ENCODE measurements at regions not wholly inside any gene's neighbourhood (a gene's known extent, or its start where the extent isn't known, plus 50 kb on each side); places are given as distances from the start of the nearest gene placed in this dataset.
"Not testable (repeated sequence)": the region's sequence is repeated elsewhere in the genome, so short reads cannot be mapped to it uniquely, and the experiment has no call there.

DNA sequence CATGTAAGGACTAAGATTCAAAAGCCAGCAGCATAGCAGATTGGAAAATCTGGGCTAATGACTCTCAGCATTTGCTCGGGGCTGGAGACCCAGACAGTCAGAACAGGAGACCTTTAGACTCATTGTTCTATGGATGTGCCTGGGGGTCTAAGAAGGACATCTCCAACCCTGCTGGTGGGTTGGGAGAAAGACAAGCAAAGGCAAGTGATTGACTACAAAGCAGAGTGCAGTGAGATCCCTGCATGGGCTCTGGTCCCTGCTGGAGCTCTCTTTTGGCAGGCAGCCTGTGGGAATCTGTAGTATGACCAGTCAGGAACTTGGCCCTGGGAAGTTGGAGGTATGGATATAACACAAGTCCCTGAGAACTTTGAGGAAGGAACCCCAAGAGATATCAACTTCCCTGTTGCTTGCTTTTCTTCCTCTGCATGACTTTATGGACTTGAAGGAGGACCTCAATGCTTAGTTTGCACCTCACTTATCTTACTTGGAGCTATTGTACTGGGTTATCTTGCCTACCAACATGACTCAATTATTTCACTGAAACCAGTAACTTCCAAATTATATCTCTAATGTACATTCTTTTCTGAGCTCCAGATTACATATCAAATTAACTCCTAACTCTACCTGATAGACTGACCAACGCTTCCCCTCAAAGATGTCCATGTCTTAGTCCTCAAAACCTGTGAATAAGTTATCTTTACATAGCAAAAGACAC, 236.0 kb downstream of the CYRIA start:
- no peak for DNase-seq (ENCODE audit: low read depth in 4 of 6, low spot score in 6 of 6)
- Histone ChIP-seq H3K27ac (ENCODE audit: low read depth, low read length) (no peak overlapping the region), H3K36me3 (ENCODE audit: control insufficient read depth, insufficient read depth, low read length) (no peaks in the 10 kb centered on the region), H3K4me1 (ENCODE audit: control insufficient read depth, insufficient read depth, low read length) (no peaks in the 10 kb centered on the region), H3K9me3 (ENCODE audit: control insufficient read depth, insufficient read depth, low read length) (no peaks in the 10 kb centered on the region), H3K4me3 (ENCODE audit: low read depth, low read length) (no peak overlapping the region), H3K27me3 (ENCODE audit: control insufficient read depth, insufficient read depth, low read length) (no peaks in the 10 kb centered on the region)
- 0% methylated on average over 1 of the region's 2 CpGs for WGBS (ENCODE audit: insufficient coverage)

GRCh38 chr2:16429002-16429401, 236.6 kb downstream of the CYRIA start:
- Histone ChIP-seq H3K4me3 (ENCODE audit: low read depth, low read length) (no peak overlapping the region), H3K27me3 (ENCODE audit: control insufficient read depth, insufficient read depth, low read length) (no peaks in the 10 kb centered on the region), H3K27ac (ENCODE audit: low read depth, low read length) (no peak overlapping the region), H3K4me1 (ENCODE audit: control insufficient read depth, insufficient read depth, low read length) (no peaks in the 10 kb centered on the region), H3K9me3 (ENCODE audit: control insufficient read depth, insufficient read depth, low read length) (no peaks in the 10 kb centered on the region), H3K36me3 (ENCODE audit: control insufficient read depth, insufficient read depth, low read length) (no peaks in the 10 kb centered on the region)
- 83% methylated on average over 1 of the region's 2 CpGs for WGBS (ENCODE audit: insufficient coverage)
- DNase-seq (ENCODE audit: low read depth in 4 of 6, low spot score in 6 of 6) = no peak

DNA sequence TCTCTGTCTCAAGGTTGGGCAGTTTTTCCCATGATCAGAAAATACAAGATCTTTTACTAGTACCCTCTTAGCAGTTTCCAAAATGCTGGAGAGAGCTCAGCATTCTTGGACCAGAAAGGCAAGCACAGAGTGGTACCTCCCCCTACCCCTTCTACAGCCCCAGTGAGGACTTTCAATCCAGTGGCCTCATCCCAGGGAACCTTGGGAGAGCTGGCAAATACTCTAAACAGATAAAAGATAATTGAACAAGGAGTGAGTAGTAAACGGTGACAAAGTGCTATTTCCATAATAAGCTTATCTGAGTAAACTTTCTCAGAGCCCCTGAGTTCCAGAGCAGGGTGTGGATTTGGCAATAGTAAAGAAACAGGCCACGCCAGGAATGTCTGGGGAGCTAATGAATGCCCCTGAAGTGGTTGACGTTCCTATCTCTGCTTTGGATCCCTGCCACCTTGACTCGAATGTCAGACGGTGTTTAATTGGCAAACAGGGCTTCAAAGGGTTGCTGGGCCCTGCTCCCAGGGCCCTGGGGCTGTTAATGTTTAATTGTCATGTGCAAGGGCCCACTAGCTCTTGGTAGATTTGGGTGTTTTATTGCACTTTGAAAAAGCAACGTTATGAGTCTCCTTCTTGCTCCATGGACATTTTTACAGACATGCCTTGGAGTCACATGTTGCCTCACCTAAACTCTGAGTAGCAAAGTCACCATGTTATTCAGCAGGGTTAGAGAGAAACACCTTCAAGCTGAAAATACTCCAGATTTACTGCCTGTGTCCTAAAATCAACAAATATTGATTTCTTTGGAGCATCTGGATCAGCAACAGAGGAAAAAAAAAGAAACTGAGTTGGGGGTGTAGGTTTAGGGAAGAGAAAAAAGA, 239.9 kb downstream of the CYRIA start:
- peak in 2 of 6 donors; percentile 17 to 58 for DNase-seq (ENCODE audit: low read depth in 4 of 6, low spot score in 6 of 6)

DNA sequence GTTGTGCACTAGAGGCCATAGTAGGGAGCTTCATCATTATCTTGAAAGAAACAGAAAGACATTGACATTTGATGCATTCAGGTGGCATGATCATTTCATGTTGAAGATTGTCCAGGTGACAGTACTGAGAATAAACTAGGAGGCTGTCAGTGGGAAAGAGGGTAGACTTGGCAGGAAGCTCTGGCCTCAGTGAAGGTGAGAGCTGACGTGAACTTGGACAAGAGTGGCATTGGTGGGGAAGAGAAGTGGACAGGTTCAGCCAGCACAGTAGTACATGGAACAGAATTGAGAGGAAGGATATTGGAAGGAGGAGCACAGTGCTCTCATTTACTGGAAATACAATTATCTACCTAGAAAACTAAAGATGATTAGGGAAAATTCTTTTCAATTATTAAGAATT, 245.2 kb downstream of the CYRIA start:
- 92% methylated on average over 1 of the region's 1 CpG for WGBS (ENCODE audit: insufficient coverage)
- H3K4me3 ChIP-seq (ENCODE audit: low read depth, low read length) = no peak overlapping the region
- no peaks in the 10 kb centered on the region for H3K36me3 ChIP-seq (ENCODE audit: control insufficient read depth, insufficient read depth, low read length)
- H3K27me3 ChIP-seq (ENCODE audit: control insufficient read depth, insufficient read depth, low read length) = no peaks in the 10 kb centered on the region
- H3K4me1 ChIP-seq (ENCODE audit: control insufficient read depth, insufficient read depth, low read length) = no peaks in the 10 kb centered on the region
- H3K9me3 ChIP-seq (ENCODE audit: control insufficient read depth, insufficient read depth, low read length) = no peaks in the 10 kb centered on the region
- no peak overlapping the region for H3K27ac ChIP-seq (ENCODE audit: low read depth, low read length)
- no peak for DNase-seq (ENCODE audit: low read depth in 4 of 6, low spot score in 6 of 6)

More for the DNA sequence above, 239.9 kb downstream of the CYRIA start:
- Histone ChIP-seq H3K27ac (ENCODE audit: low read depth, low read length) (no peak overlapping the region), H3K4me1 (ENCODE audit: control insufficient read depth, insufficient read depth, low read length) (no peaks in the 10 kb centered on the region), H3K27me3 (ENCODE audit: control insufficient read depth, insufficient read depth, low read length) (no peaks in the 10 kb centered on the region), H3K36me3 (ENCODE audit: control insufficient read depth, insufficient read depth, low read length) (no peaks in the 10 kb centered on the region), H3K4me3 (ENCODE audit: low read depth, low read length) (no peak overlapping the region), H3K9me3 (ENCODE audit: control insufficient read depth, insufficient read depth, low read length) (no peaks in the 10 kb centered on the region)
- WGBS (ENCODE audit: insufficient coverage) = 18% methylated on average over 4 of the region's 6 CpGs

GRCh38 chr2:16417726-16418125, 247.9 kb downstream of the CYRIA start:
- 100% methylated on average over 1 of the region's 3 CpGs for WGBS (ENCODE audit: insufficient coverage)
- H3K4me1 ChIP-seq (ENCODE audit: control insufficient read depth, insufficient read depth, low read length) = no peaks in the 10 kb centered on the region
- H3K4me3 ChIP-seq (ENCODE audit: low read depth, low read length) = no peak overlapping the region
- H3K9me3 ChIP-seq (ENCODE audit: control insufficient read depth, insufficient read depth, low read length) = no peaks in the 10 kb centered on the region
- no peaks in the 10 kb centered on the region for H3K36me3 ChIP-seq (ENCODE audit: control insufficient read depth, insufficient read depth, low read length)
- no peak overlapping the region for H3K27ac ChIP-seq (ENCODE audit: low read depth, low read length)
- no peak for DNase-seq (ENCODE audit: low read depth in 4 of 6, low spot score in 6 of 6)
- H3K27me3 ChIP-seq (ENCODE audit: control insufficient read depth, insufficient read depth, low read length) = no peaks in the 10 kb centered on the region

DNA sequence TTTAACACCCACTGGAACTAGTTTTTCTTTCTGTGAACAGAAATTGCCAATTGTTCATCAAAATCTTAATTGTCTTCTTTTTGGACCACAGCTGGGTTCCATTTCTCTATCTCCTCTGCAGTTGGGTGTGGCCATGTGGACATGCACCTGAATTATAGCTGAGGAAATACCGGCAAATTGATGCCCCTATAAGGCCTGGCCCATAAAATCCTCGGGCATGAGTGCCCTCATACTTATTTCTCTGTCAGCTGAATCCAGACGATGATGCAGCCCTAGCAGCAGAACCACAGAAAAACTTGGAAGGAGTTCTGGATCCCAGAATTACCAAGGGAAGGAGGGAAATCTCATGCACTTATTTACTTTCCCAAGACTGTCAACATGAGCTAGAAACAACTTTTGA, 249.0 kb downstream of the CYRIA start:
- Histone ChIP-seq H3K9me3 (ENCODE audit: control insufficient read depth, insufficient read depth, low read length) (no peaks in the 10 kb centered on the region), H3K36me3 (ENCODE audit: control insufficient read depth, insufficient read depth, low read length) (no peaks in the 10 kb centered on the region), H3K4me1 (ENCODE audit: control insufficient read depth, insufficient read depth, low read length) (no peaks in the 10 kb centered on the region), H3K27ac (ENCODE audit: low read depth, low read length) (no peak overlapping the region), H3K4me3 (ENCODE audit: low read depth, low read length) (no peak overlapping the region), H3K27me3 (ENCODE audit: control insufficient read depth, insufficient read depth, low read length) (no peaks in the 10 kb centered on the region)
- DNase-seq (ENCODE audit: low read depth in 4 of 6, low spot score in 6 of 6) = no peak
- WGBS (ENCODE audit: insufficient coverage) = 100% methylated on average over 3 of the region's 3 CpGs

- not testable (repeated sequence) for H3K9me3 ChIP-seq (ENCODE audit: control insufficient read depth, insufficient read depth, low read length); H3K27ac ChIP-seq (ENCODE audit: low read depth, low read length); H3K36me3 ChIP-seq (ENCODE audit: control insufficient read depth, insufficient read depth, low read length); H3K4me1 ChIP-seq (ENCODE audit: control insufficient read depth, insufficient read depth, low read length); H3K4me3 ChIP-seq (ENCODE audit: low read depth, low read length); H3K27me3 ChIP-seq (ENCODE audit: control insufficient read depth, insufficient read depth, low read length); DNase-seq (ENCODE audit: low read depth in 4 of 6, low spot score in 6 of 6)
- WGBS (ENCODE audit: insufficient coverage) = 100% methylated on average over 1 of the region's 6 CpGs
Measured at GRCh38 chr2:16415861-16416260, 249.8 kb downstream of the CYRIA start.

DNA sequence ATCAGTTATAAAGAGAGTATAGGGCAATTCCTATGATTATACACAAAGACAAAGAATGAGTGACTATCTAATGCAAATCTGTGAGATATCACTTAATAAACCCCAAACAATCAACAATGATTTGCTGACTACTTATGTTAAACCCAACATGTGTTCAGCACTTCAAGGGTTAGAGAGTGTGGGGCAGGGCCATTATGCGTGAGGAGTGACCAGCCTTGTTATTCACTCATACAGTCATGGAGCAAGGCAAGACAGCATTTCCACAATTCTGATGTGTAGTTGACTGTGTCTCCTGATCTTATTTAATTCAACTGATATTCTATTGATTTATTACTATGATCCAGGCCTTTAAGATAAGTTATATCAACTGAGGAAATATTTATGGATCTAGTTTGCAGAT, 251.7 kb downstream of the CYRIA start:
- H3K27ac ChIP-seq (ENCODE audit: low read depth, low read length) = no peak overlapping the region
- no CpG with 5 or more reads among the region's 1 CpG for WGBS (ENCODE audit: insufficient coverage)
- no peak for DNase-seq (ENCODE audit: low read depth in 4 of 6, low spot score in 6 of 6)
- H3K27me3 ChIP-seq (ENCODE audit: control insufficient read depth, insufficient read depth, low read length) = no peaks in the 10 kb centered on the region
- no peaks in the 10 kb centered on the region for H3K36me3 ChIP-seq (ENCODE audit: control insufficient read depth, insufficient read depth, low read length)
- no peak overlapping the region for H3K4me3 ChIP-seq (ENCODE audit: low read depth, low read length)
- H3K9me3 ChIP-seq (ENCODE audit: control insufficient read depth, insufficient read depth, low read length) = no peaks in the 10 kb centered on the region
- H3K4me1 ChIP-seq (ENCODE audit: control insufficient read depth, insufficient read depth, low read length) = no peaks in the 10 kb centered on the region

- no peak for DNase-seq (ENCODE audit: low read depth in 4 of 6, low spot score in 6 of 6)
- Histone ChIP-seq H3K4me3 (ENCODE audit: low read depth, low read length) (no peak overlapping the region), H3K36me3 (ENCODE audit: control insufficient read depth, insufficient read depth, low read length) (no peaks in the 10 kb centered on the region), H3K27me3 (ENCODE audit: control insufficient read depth, insufficient read depth, low read length) (no peaks in the 10 kb centered on the region), H3K4me1 (ENCODE audit: control insufficient read depth, insufficient read depth, low read length) (no peaks in the 10 kb centered on the region), H3K9me3 (ENCODE audit: control insufficient read depth, insufficient read depth, low read length) (no peaks in the 10 kb centered on the region), H3K27ac (ENCODE audit: low read depth, low read length) (no peak overlapping the region)
- 86% methylated on average over 5 of the region's 5 CpGs for WGBS (ENCODE audit: insufficient coverage)
Measured at GRCh38 chr2:16413285-16413684, 252.3 kb downstream of the CYRIA start.

Measured in spinal cord (tissue), 9 donors.